Fibroblast of villous mesenchyme (primary cell): ENCODE measurements at regions not wholly inside any gene's neighbourhood (a gene's known extent, or its start where the extent isn't known, plus 50 kb on each side); places are given as distances from the start of the nearest gene placed in this dataset.

Experiments used
- DNase-seq: peaks from one replicate; pipeline ENCODE4 v3.0.0-alpha.2; 2010; ENCODE audit warnings: low read depth
- H3K4me3 ChIP-seq: 2 replicates; pipeline ENCODE4 v1.5.1; 2011; ENCODE audit warnings: low read depth, mild to moderate bottlenecking, low read length
- TF ChIP-seq, protein P1 (sequence below): IDR thresholded peaks from 2 replicates; pipeline ENCODE4 v1.5.1; 2012; ENCODE audit warnings: low read depth, mild to moderate bottlenecking, low read length; ENCODE audit not compliant: insufficient read depth

DNA sequence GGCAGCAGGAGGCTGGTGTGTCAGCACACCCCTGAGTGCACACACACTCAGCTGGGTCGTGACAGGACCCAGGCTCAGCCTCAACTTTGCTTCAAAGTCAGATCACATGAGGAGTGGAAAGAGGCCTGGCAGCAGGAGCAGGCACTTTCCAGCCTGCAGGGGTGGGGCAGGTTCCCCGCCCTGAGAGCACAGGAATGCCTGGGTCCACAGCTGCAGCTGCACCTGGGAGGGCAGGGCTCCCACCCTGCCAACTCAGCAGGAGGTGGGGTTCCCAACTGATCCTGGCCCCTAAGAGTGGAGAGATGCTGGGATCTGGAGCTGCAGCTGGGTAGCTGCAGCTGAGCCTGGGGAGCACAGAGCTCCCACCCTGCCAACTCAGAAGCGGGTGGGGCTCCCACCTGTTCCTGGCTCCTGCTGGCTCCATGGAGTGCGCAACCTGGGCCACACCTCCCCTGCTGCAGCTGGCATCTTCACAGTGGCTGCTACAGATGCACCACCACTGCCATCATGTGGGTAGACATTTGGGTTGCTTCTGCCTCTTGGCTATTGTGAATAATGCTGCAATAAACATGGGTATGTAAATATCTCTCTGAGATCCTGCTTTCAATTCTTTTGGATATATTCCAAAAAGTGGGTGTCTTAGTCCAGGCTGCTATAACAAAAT is 415.4 kb downstream of the TTLL7 start:
- H3K4me3 ChIP-seq: no peak overlapping the region
- DNase-seq: peak; percentile 2
- TF ChIP-seq, protein P1, sequence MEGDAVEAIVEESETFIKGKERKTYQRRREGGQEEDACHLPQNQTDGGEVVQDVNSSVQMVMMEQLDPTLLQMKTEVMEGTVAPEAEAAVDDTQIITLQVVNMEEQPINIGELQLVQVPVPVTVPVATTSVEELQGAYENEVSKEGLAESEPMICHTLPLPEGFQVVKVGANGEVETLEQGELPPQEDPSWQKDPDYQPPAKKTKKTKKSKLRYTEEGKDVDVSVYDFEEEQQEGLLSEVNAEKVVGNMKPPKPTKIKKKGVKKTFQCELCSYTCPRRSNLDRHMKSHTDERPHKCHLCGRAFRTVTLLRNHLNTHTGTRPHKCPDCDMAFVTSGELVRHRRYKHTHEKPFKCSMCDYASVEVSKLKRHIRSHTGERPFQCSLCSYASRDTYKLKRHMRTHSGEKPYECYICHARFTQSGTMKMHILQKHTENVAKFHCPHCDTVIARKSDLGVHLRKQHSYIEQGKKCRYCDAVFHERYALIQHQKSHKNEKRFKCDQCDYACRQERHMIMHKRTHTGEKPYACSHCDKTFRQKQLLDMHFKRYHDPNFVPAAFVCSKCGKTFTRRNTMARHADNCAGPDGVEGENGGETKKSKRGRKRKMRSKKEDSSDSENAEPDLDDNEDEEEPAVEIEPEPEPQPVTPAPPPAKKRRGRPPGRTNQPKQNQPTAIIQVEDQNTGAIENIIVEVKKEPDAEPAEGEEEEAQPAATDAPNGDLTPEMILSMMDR: no peak

DNA sequence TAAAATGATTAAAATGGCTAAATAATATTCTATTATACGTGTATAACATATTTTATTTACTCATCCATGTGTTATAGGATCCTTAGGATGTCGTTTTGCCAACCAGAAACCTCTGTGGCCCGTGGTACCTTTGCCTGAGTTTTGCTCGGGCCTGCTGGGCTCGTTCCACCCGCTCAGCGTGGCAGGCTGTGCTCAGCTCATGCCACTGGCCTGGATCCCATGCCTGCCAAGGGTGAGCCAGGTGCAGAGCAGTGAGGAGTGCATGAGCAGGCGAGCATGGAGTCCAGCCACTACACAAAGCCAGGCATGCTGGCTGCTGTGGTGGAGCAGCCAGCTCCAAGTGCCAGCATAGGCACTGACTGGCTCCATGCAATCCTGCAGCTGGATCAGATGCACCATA is 417.2 kb downstream of the TTLL7 start:
- TF ChIP-seq, protein P1: no peak
- no peak for DNase-seq
- H3K4me3 ChIP-seq: no peak overlapping the region

DNA sequence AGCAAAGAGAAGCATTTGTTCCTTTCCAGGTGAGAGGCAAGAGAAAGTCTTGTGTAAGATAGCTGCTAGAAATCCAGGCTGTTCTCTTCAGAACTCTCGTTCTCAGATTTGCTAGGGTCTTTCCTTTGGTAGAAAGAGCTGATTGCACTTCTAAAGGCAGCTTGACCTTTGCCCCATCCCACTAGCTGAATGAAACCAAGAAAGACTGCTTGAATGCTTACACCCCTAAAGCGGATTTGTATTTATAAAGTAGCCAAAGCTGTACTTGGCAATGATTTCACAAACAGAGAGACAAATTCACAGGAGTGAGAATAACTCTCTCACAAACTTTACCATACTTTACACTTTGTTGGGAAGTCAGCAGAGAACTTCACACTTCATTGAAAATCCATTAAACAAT is 424.1 kb downstream of the TTLL7 start:
- TF ChIP-seq, protein P1: no peak
- no peak overlapping the region for H3K4me3 ChIP-seq
- DNase-seq: no peak

- TF ChIP-seq, protein P1: no peak
- DNase-seq: no peak
Measured at GRCh38 chr1:83573776-83574175, 425.2 kb downstream of the TTLL7 start.

GRCh38 chr1:83571536-83571935 is 427.4 kb downstream of the TTLL7 start:
- TF ChIP-seq, protein P1: no peak
- H3K4me3 ChIP-seq: no peak overlapping the region
- DNase-seq: no peak

More at GRCh38 chr1:83573776-83574175, 425.2 kb downstream of the TTLL7 start:
- H3K4me3 ChIP-seq: no peak overlapping the region

GRCh38 chr1:83561346-83561745 is 437.6 kb downstream of the TTLL7 start:
- no peak for DNase-seq
- TF ChIP-seq, protein P1: no peak
- no peak overlapping the region for H3K4me3 ChIP-seq

DNA sequence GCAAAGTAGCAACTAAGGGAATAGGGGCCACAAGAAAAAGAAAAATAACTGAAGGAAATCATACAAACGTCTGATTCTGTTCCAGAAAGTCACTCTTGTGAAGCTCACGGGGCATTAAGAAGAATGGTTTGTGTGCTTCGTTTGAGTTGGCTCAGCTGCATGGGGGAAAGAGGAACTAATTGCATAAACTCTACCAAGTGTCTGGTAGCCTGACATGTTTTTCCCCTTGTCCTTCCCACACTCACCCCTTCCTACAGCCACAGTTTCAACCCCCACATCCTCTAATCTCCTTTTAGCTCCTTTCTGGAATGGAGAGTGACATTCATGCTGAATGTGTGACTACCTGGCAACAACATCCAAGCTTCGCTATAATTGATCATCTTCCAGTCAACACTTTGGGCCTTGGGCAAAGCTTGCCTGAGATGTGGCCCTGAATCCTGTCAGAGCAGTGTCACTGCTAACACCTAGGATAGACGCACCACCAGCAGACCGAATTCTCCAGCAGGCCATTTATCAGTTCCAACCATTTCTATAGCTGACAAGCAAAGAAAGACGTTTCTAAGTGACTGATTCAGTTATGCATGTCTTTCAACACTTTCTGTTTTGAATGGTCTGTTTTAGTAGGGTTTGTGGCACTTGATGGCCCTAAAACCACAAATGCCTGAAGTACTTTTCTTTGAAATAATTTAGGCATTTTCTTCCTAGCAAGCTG is 439.6 kb downstream of the TTLL7 start:
- no peak for DNase-seq
- H3K4me3 ChIP-seq: no peak overlapping the region
- TF ChIP-seq, protein P1: no peak
